ENCODE measurements at regions not wholly inside any gene's neighbourhood (a gene's known extent, or its start where the extent isn't known, plus 50 kb on each side); places are given as distances from the start of the nearest gene placed in this dataset.

DNA sequence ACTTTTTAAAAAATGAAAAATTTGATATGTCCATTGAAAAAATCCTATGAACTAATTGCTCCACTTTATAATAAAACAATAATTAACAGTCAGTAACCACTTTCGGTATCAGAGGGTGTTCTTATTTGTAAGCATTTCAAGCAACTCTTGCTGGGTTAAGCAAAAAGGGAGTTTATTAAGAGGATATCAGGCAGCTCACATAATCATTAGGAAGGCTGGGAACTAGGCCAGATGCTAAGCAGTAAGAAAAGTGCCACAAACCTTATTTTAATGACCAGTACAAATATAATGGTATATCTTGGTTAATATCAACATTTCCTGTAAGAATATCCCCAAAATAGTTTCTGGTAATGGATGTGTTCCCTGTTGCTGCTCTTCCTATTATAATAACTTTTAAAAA is 2618.3 kb upstream of the PCDH20 start:
- DNase-seq: no peak

DNA sequence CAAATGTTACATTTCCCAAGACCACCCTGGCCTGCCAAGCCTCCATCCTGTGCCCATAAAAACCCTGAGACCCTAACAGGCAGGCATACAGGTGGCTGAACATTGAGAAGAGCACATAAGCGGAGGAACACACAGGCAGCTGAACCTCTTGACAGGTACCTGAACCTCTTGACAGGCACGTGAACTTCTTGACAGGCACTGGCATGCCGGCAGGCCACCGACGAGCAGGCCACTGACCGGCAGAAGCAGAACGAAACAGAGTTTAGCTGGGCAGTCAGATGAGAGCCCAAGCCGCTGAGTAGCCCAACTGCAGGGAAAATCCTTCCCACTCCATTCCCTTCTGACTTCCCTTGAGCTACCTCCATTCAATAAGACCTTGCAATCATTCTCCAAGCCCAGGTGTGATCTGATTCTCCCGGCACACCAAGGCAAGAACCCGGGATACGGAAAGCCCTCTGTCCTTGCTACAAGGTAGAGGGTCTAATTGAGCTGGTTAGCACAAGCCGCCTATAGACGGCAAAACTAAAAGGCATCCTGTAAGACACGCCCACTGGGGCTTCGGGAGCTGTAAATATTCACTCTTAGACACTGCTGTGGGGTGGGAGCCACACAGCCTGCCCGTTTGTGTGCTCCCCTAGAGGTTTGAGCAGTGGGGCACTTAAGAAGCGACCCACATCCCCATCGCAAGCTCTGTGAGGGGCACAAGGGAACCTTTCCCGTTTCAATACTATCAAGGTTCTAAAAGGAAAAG is 2613.9 kb upstream of the PCDH20 start:
- DNase-seq: no peak

DNA sequence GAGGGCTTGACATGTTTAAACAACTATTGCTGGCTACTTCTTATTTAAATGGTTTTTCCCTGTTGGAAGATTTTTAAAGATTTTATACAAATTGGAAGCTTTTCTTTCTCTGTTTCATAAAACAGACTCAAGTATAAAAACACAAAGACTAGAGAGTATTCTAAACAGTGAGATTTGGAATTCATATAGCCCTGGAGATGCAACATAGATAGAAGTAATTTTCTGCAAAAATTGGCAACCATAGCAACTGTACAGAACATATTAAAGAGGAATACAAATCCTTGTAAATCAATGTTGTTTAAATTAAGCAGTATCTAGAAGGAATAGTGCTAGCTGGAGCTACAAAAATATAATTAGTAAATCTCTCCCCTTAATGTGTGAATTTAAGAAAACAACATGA is 2612.9 kb upstream of the PCDH20 start:
- no peak for DNase-seq

DNA sequence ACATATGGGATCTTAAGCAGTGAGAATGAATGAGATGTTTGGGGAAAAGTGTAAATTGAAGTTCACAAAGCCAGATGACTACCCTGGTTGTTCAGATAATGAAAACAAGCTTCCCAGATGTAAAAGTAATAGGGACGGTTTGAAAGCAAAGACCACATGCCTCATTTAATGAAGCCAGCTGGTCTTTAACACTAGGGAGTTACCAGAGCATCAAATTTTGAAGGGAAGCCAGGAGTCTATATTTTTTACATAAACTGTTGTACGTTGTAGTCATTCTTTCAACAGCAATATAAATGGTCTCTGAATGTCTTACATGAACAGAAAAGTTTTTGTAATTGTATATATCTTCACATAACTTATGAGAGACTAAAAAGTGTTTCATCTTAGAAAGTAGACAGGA is 2604.5 kb upstream of the PCDH20 start:
- no peak for DNase-seq

DNA sequence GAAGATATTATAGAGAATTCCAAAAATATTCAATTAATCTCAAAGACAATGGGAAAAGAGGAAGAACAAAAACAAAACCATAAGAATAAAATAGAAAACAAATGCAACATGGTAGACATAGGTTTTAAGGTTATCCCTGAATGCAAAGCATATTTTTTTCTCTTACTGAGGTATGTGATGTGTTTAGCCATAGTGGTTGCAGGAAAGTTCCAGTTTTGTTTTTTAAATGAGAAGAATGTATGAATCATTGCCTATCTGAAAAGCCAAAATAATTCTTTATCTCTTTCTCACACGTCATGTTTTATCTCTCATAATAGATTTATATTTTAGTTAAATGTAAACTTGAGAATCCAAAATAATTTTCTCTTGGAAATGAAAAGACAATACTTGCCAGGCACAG is 2591.7 kb upstream of the PCDH20 start:
- no peak for DNase-seq

DNA sequence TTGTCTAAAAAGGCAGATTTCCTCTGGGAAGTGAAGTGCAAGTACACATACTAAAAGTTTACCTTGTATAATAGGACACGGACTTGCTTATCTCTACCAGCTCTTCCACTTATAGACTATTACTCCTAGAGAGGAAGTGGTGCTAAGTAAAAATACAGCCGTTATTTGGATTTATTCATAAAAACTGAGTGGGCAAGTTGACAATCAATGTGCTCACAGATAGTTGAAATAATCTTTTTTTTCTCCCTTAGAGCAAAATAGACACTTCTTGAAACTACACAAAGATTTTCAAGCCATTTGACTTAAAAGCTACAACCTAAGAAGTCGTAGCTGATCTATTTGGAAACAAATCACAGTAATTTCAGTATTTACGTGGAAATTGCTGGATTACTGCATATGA is 2584.7 kb upstream of the PCDH20 start:
- DNase-seq: no peak

DNA sequence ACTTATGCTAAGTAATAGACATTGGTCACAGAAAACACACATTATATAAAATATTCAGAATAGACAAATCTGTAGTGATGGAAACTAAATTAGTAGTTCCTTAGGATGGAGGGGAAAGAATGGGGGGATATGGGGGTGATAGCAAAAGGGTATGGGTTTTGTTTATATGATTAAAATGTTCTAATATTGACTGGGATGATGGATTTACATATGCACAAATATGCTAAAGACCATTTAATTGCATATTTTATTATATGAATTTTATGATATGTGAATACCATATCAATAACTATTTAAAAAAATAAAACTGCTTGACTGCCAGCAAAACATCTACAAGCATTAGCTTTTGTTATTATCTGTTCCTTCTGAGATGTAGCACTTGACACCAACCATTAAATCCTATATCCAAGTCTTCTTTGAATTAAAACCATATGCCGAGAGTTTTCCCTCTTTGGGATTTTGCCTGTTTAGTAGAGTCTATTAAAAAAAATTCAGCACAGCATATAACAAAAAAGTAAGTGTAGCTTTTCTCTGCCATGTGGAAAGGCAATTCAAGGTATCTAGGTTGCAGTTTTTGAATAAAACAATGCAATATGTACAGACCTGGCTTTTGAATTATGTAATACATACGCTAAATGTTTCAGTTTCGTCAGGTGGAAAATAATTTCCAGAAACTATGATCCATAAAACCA is 2584.1 kb upstream of the PCDH20 start:
- no peak for DNase-seq

DNA sequence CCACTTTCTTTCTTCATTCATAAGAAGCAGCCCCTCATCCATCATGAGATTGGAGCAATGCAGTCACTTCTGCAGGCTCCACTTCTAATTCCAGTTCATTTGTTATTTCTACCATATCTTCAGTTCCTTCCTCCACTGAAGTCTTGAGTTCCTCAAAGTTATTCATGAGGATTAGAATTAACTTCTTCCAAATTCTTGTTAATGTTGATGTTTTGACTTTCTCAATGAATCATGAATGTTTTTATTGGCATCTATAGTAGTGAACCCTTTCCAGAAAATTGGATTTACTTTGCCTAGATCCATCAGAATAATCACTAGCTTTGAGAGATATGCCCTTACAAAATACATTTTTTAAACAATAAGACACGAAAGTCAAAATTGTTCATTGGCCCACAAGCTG is 2567.7 kb upstream of the PCDH20 start:
- no peak for DNase-seq

DNA sequence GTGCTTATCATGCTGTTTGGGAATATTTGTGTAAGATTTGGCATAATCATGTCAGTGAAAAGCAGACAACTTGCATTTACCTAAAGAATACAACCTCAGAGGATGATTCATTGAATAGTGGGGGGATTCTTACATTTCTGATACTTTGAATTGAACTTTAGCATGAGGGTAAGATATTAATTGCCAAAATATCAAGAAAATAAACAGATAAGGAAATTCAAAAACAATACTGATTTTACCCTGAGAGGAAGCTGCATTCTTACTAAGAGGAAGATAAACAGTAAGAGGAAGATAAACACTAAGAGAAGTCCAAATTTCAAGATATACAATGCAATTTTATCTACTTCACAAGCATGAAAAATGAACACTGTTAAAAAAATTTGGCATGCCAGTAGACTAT is 2564.3 kb upstream of the PCDH20 start:
- no peak for DNase-seq

DNA sequence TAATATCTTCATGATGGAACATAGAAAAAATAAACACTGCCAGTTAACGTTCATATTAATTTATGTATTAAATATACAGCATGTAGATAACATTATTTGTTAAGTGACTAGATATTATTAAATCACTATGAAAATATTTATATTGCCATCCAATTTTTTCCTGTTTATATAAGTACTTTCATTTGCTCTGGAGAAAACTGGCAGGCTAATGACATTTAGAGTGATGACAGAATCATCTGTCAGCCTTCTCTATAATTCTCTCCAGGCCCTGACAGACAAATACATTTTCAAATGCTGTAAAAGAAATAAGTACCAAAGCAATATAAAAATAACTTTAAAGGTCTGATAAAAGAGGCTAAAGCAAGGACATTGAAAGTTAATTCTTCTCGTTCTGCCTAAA is 2556.7 kb upstream of the PCDH20 start:
- no peak for DNase-seq

DNA sequence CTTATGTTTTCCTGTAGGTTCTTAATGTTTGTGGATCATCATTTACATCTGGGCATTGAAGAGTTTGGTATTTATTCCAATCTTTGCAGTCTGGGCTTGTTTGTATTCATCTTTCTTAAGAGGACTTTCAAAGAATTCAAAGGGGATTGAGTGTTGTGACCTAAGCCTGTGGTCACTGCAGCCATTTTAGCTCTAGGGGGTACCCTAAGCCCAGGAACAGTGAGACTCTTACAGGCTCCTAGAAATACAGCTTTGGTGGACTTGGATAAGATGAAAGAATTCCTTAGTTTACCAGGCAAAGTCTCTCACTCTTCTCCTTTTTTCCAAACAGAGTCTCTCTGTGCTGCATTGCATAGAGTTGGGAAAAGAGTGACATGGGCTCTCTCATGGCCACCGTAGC is 2539.0 kb upstream of the PCDH20 start:
- DNase-seq: no peak

DNA sequence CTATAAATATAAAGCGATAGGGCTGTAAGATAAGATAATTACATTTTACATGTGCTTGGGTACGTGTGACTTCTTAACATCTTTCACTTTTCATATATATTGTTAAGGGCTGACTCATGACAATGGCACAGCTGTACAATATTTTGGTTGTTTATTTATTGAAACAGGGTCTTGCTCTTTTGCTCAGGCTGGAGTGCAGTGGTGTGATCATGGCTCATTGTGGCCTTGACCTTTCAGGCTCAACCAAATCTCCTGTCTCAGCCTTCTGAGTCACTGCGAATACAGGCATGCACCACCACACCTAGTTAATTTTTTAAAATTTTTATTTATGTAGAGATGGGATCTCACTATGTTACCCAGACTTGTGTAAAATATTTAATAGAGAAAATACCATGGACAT is 2532.4 kb upstream of the PCDH20 start:
- DNase-seq: no peak

DNA sequence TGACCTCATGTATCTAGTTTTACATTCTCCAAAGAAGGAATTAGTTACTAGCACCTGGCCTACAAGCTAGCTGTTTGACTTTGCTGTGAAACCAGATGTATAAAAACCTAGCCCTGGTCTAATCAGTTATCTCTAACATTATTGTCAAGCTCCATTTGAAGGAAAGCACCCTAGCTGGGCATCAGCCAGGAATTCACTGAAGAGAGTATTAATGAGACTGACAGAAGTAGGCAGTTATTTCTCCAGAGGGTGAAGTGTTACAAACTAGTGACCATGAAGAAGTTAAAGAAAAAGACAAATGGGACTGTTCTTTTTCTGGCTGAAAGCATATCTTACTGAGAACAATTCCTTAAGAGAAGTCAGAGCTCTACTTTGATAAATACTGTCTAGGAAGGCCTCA is 2529.3 kb upstream of the PCDH20 start:
- DNase-seq: no peak

DNA sequence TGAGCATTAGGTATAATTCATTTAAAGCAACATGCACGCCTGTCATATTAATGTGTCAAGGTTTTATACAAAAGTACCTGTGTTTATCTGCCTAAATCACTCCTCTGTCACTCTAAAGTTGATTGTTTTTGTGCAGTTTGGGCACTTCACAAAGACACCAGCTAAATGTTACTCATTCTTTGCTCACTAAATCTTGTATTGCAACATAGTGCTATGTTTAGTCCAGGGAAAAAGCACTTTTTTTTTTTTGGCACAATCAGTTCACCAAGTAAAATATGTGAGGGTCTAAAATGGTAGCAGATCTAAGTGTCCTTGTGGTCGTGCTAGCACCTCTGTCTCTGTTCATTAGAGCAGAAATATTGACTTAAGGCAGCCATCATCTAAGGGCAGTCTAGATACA is 2526.7 kb upstream of the PCDH20 start:
- DNase-seq: no peak

DNA sequence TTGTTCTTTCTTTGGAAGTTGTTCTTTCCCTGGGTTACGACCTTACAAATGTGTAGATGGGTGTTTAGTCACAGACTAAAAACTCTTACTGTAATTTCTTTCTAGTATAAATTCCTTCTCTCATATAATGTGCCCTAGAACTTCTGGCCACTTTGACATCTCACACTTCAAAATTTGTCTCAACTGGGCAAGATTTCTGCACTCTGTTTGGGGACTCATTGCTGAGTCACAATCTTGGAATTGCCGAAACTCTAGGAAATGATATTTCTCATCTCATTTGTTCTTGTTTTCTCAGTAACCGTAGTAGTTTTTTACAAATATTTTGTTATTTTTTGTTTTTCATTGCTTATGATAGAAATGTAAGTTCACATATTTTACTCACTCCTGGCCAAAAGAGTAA is 2523.2 kb upstream of the PCDH20 start:
- DNase-seq: no peak

DNA sequence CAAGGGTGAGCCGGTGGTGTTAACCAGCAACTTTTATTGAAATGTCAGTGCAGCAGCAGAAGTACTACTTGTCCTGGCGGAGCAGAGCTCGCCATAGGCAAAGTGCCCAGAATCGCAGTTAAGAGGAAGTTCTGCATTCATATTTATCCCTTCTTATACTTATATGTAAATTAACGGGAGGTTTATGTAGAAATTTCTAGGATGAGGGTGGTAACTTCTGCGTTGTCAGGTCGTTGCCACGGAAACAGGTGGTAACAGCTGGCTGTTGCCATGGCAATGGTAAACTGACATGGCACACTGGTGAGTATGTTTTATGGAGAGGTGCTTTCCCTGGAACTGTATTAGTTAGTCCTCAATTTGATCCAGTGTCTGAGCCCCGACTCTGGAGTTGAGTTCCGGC is 2494.9 kb upstream of the PCDH20 start:
- DNase-seq: peak in 23 of 56 donors; percentile 0 to 58 (median 6)

DNA sequence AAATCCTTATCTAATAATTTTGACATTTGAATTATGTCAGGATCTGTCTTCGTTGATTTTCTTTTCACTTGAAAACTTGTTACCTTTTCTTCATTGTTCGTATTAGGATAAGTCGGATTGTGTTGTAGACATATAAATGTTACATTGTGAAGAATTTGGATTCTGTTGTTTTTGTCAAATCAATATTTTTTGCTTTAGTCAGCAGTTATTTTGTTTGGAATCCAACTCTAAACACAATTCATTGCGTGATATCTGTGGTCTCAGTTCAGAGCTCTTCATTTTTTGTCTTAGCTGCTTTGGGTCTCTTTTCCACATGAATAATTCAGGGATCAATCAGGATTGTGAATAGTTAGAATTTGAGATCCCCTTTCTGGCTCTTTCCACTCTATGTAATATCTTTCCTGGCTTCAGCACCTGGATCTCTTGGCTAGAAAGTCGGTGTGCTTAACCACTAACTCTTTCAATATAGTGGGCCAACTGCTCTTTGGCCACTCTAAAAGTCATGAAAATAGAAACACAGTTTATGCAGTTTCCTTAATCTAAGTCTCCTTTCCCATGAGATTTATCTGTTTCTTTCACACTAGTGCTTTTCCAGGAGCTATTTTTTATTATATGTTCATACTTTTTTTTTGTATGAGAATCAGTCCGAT is 2494.2 kb upstream of the PCDH20 start:
- DNase-seq: no peak

DNA sequence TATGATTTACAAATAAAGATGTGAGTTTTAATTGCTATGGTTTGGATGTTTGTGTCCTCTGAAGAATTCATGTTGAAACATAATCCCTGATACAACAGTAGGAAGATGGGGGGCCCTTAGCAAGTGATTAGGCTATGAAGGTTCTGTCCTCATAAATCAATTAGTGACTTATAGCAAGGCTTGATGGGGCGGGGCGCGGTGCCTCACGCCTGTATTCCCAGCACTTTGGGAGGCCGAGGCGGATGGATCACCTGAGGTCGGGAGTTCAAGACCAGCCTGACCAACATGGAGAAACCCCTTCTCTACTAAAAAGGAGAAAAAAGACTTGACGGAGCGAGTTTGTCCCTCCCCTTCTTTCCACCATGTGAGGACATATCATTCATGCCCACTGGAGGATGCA is 2486.5 kb upstream of the PCDH20 start:
- no peak for DNase-seq

DNA sequence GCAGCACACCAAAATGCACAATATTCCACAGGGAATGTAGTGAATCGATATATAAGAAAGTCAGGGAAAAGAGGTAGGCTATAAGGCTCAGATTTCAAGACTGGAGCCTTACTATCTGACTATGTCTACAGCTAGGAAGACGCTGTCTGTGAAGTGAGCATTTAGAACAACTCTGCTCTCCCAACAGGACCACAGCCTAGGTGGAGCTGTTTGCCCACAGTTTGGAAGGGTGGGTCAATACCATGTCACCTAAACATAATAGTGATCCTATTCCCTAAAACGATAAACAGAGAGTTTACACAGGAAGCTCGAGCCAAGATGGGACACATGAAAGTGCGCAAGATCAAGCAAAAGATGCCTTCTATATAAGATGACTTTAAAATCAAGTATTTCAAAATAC is 2486.0 kb upstream of the PCDH20 start:
- DNase-seq: no peak

DNA sequence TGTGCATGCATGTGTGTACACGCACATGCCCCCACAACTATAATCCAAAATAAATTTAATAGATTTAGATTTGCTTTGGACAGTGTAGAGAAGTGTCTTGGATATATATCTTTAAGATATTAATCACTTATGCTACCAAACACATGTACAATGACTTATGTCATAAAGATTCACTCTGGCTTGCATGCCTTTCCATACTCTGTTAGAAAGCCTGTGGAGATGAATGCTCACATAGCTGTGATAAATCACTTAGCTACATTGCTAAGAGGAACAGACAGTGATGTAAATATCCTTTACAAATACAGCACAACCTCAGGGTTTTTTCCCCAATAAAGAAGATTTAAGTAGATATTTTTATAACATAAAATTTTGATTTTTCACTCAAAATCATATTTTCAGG is 2484.8 kb upstream of the PCDH20 start:
- DNase-seq: no peak

DNA sequence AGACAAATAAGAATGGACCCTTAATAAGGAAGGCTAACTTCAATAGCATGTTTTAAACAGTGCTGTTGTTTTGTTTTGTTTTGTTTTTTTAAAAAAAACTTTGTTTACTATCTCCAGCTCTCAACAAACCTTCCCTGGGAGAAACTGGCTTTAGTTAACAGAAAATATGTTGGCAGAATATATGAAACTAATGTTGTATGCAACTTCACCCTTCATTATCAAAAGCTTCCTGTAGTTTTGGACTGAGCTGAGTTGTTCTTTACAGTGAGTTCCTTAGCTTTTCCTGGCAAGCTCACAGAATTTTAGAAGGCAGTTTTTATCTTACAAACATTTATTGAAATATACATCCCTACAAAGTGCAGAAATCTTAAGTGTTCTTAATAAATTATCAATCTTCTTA is 2480.7 kb upstream of the PCDH20 start:
- DNase-seq: no peak

DNA sequence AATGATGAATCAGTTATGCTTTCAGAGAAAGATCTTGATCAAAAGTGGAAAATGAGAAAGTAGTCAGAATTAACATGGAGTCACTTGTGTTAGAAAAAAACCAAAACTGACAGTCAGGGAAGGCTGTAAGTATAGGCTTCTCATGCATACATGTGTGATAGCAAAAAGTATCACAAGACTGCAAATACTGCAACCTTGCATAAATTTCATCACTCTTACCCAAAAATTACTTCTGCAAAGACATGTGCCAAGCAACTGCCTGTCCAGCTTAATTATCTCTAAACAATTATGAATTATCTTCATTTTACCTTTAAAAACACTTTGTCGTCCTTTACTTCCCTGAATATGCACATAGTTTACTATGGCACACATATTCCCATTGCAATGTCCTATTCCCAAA is 2466.4 kb upstream of the PCDH20 start:
- DNase-seq: no peak

DNA sequence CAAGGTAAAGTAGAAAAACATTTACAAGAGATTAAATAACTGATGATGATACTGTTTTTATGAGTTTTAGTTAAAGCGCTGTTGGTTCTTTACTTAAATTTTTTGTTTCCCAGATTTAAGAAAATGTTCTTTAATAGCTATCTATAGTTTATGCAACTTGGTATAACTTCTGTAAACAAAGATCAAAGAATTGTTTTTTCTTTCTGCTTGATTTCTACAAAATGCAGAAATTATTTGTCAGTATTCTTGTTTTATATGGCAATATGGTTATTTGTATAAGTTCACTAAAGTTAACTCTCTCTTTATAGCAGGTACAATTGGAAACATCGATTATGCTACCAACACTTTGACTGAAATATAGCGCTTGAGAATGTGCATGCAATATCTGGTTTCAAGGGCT is 2465.1 kb upstream of the PCDH20 start:
- DNase-seq: no peak

All from nucleus accumbens (tissue), 56 donors.